Stimulated activated CD8-positive, alpha-beta memory T cell treated with anti-CD3 and anti-CD28 coated beads, Interleukin-15, amount 100 ng/mL, for 48 hours (primary cell): ENCODE measurements at regions not wholly inside any gene's neighbourhood (a gene's known extent, or its start where the extent isn't known, plus 50 kb on each side); places are given as distances from the start of the nearest gene placed in this dataset.
"Not testable (repeated sequence)": the region's sequence is repeated elsewhere in the genome, so short reads cannot be mapped to it uniquely, and the experiment has no call there.

Source experiments
- DNase-seq, 2 donors: peaks; one replicate each; pipeline ENCODE4 v3.0.0-alpha.2; 2020; ENCODE audit warnings: low read depth in 2 of 2

GRCh38 chr14:87630846-87631245 is 362.1 kb downstream of the GALC start:
- no peak for DNase-seq

DNA sequence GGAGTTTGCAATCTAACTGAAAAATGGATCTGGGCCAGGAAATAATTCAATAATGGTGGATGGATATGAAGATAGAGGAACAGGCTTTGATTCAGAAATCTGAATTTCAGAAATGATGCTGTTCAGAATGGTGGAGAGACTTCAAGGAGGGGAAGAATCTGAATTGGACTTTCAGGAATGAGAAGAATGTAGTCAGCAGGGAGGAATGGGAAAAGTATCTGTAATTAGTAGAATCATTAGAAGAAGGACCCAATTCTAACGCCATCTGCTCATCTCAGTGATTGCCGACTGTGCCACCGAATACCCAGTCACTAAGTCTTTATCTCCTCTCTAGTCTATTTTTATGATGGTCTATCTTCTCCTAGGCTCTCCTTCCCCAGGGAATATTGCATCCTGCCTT is 363.2 kb downstream of the GALC start:
- DNase-seq, result no peak

DNA sequence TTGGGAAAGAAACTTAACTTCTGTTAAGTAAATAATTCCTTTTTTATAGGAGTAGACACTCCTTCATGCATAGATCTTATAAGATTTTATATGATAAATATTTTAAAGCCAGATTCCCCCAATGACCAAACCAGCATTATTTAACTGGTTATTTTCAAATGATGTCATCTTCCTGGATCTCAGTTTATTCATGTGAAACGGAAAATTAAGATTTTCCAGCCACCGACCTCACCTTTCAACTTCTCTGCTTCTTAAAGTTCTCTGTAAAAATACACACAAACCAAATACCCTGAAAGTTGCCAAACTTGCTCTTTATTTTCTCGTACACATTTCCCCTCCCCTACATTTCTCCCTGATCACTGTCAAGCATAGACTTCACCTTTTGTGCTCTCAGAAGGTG is 364.2 kb downstream of the GALC start:
- no peak for DNase-seq

GRCh38 chr14:87628129-87628528 is 364.9 kb downstream of the GALC start:
- no peak for DNase-seq

- DNase-seq, result no peak
Observed at GRCh38 chr14:87626266-87626665, 366.7 kb downstream of the GALC start.

- DNase-seq, result no peak
Observed at GRCh38 chr14:87623616-87624015, 369.4 kb downstream of the GALC start.

DNA sequence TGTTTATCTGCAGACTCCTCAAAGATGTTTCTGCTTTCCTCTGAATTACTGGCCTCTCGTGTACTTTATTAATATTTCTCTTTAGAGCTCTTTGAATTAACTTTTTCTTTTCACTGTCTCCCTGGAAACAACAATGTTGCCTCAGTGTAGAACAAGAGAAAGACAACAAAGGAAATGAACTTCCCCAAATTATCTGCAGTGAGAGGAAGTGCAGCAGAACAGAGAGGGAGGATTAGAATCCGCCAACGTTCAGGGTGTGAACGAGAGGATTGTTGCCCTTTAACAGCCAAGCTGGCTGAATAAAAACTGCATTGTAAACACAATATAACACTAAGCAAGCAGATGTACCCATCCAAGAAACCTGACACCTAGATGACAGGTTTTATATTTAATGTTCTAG is 375.9 kb downstream of the GALC start:
- no peak for DNase-seq

DNA sequence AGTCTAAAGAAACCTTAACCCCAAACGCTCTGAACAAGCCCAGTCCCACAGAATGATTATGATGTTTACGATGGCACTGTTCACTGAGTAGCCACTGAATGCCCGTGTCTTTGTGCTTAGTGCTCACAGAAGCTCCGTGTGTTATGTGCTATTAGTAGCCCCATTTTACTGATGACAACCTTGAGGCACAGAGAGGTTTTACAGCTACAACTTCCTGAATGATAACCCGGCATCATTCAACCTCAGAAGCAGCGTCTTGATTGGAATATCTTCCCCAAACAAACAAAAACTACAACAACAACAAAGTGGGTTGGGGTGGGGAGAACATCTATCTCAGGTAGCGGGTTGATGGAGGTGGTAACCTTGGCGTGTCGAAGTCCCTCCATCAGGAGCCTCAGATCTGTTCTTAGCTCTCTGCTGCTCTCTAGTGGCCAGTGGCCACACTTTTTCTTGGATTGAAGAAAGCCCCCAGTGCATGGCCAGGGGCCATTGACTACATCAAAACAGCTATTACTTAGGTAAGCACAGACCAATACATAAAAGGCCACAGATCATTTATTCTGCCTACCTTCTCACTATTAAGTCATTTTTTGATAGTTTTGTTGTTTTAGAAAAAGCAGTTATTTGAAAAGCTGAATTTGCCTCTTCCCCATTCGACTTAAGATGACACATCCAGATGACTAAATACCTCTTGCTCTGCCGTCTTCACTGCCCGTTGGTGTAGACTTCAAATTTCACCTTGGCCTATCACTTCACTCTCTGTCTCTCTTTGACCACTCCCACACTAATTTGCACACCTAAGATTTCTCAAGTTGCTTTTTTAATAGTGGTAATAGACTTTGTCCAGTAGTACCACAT is 376.9 kb downstream of the GALC start:
- DNase-seq, result peak; percentile 5 to 7

GRCh38 chr14:87615047-87615446 is 377.9 kb downstream of the GALC start:
- DNase-seq, result no peak

DNA sequence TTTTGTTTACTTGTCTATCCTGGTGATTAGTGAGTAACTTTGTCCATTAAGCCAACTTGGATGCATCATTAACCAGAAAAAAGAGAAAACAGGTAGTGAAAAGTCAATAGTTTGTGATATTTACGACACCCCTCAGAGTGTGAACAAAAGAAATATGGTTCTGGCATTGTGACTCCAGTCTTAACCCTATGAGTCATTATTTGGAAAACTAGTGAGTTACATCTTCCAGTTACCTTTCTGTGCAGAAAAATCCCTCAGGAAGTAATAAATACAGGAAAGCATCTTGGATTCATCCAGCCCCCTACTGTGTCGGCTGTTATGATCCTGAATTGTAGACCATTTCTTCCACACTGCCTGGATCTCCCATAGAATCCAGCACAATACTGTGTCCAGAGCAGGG is 379.1 kb downstream of the GALC start:
- no peak for DNase-seq

DNA sequence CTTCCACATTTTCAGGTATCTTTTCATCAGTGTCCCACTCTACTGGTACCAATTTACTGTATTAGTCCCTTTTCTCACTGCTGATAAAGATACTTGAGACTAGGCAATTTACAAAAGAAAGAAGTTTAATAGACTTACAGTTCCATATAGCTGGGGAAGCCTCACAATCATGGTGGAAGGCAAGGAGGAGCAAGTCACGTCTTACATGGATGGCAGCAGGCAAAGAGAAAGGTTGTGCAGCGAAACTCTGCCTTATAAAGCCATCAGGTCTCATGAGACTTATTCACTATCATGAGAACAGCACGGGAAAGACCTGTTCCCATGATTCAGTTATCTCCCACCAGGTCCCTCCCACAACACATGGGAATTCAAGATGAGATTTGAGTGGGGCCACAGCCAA is 385.9 kb downstream of the GALC start:
- not testable (repeated sequence) for DNase-seq

DNA sequence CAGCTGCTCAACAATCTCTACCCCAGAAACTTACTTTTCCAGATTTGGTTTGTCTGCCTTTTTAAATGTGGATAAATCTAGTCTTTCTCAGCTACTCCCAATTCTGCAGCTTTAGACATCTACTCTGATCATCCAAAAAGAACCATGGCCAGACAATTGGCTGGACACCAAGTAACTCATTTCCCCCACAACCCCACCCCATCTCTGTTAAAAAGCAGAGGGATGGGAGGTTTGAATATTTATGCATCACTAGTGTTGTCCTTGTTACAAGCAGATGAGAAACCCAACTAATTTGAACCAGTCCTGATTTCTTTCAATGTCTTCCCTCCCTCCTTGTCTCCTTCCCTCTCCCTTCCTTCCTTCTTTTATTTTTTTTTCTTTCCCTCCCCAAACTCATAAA is 391.9 kb downstream of the GALC start:
- DNase-seq, result no peak

GRCh38 chr14:87600240-87600639 is 392.7 kb downstream of the GALC start:
- DNase-seq, result no peak

- no peak for DNase-seq
Observed at GRCh38 chr14:87581298-87581697, 411.7 kb downstream of the GALC start.

- DNase-seq, result no peak
Observed at GRCh38 chr14:87579036-87579435, 413.9 kb downstream of the GALC start.

- no peak for DNase-seq
Observed at GRCh38 chr14:87575378-87575777, 417.6 kb downstream of the GALC start.

- DNase-seq, result no peak
Observed at GRCh38 chr14:87573591-87573990, 419.4 kb downstream of the GALC start.

- no peak for DNase-seq
Observed at GRCh38 chr14:87567618-87568295, 425.2 kb downstream of the GALC start.

DNA sequence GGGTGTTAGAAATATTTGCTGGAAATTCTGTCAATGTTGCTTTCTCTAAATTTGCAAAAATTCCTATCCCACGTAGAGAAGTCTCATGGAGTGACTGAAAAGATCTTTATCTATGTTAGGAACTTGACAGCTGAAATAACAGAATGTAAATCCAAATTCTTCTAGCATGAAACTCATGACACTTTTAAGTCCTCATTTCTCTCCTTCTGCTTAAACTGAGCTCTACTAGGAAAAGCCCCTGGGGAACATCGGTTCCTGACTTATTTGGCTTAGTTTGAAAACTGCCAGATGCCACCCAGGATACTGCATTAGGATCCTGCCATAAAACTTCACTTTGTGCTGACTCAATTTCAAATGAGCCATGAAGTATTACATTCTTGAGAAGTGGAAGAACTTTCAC is 426.0 kb downstream of the GALC start:
- no peak for DNase-seq

DNA sequence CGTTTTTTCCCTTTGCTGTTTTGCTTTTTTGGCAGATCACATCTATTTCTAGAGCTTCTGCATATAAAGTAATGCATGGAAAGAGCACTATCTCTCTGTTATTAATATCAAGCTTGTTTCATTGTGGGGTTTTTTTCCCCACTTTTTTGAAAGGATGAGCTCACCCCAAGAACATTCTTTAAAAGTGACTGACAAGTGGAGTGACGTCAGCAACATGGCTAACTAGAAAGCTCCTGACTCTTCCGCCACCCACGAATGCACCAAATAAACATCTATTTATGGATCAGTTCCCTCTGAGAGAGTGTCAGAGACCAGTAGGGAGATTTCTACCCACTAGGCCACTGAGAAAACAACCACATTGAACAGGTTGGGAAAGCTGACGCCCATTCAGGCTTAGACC is 445.4 kb downstream of the GALC start:
- no peak for DNase-seq

- DNase-seq, result no peak
Observed at GRCh38 chr14:87542288-87542687, 450.7 kb downstream of the GALC start.

- no peak for DNase-seq
Observed at GRCh38 chr14:87540339-87540738, 452.6 kb downstream of the GALC start.

- no peak for DNase-seq
Observed at GRCh38 chr14:87529081-87529480, 463.9 kb downstream of the GALC start.
